PC-3 (cell line): ENCODE measurements at regions not wholly inside any gene's neighbourhood (a gene's known extent, or its start where the extent isn't known, plus 50 kb on each side); places are given as distances from the start of the nearest gene placed in this dataset.

ENCODE experiments used
- ATAC-seq: fragments of 200-7000 bp; cut with Tn5 transposase; 2 replicates; pipeline ENCODE4 v1.9.1; 2020; ENCODE audit warnings: mild to moderate bottlenecking, moderate library complexity
- BruUV-seq: library from RNA; stranded (reverse); fragments of 400-500 nt; replicated peaks from 2 replicates; lab custom pipeline; 2021; lab: Mats Ljungman, UMichigan
- CTCF ChIA-PET: fragments of 300-600 bp; sonication (Branson Sonifier 250); formaldehyde crosslinking; loops from one replicate; lab custom pipeline; 2022; ENCODE audit warnings: antibody characterized with exemption; lab: Charles Lee
- POLR2A ChIA-PET: fragments of 300-600 bp; sonication (Branson Sonifier 250); formaldehyde crosslinking; loops from one replicate; lab custom pipeline; 2022; ENCODE audit warnings: antibody characterized with exemption; ENCODE audit not compliant: unreplicated experiment; lab: Charles Lee
- DNase-seq: peaks from one replicate; pipeline ENCODE4 v3.0.0-alpha.2; 2015
- H2AFZ ChIP-seq: fragments of 300-600 bp; sonication (generic); 2 replicates; pipeline ENCODE4 v1.6.0; 2016; ENCODE audit warnings: antibody characterized with exemption, low read length
- H3F3A ChIP-seq: fragments of 300-600 bp; sonication (generic); one replicate; pipeline ENCODE4 v1.6.0; 2017; ENCODE audit warnings: antibody characterized with exemption, low read length, control low read depth, mild to moderate bottlenecking; ENCODE audit not compliant: unreplicated experiment
- H3K27ac ChIP-seq: fragments of 300-600 bp; sonication (generic); 2 replicates; pipeline ENCODE4 v1.5.1; 2016; ENCODE audit warnings: mild to moderate bottlenecking, low read length
- H3K27me3 ChIP-seq: fragments of 300-600 bp; sonication (generic); 2 replicates; pipeline ENCODE4 v1.6.1; 2016; ENCODE audit warnings: low read length, mixed read lengths
- H3K36me3 ChIP-seq: fragments of 300-600 bp; sonication (generic); 2 replicates; pipeline ENCODE4 v1.6.1; 2016; ENCODE audit warnings: low read depth, mixed run types, low read length, mixed read lengths
- H3K4me1 ChIP-seq: fragments of 300-600 bp; sonication (generic); 2 replicates; pipeline ENCODE4 v1.5.1; 2016; ENCODE audit warnings: low read length; ENCODE audit not compliant: insufficient read depth
- H3K4me2 ChIP-seq: fragments of 300-600 bp; sonication (generic); 2 replicates; pipeline ENCODE4 v1.6.0; 2016; ENCODE audit warnings: low read length
- H3K4me3 ChIP-seq: fragments of 300-600 bp; sonication (generic); 2 replicates; pipeline ENCODE4 v1.5.1; 2016; ENCODE audit warnings: mild to moderate bottlenecking, low read length, mixed read lengths
- H3K79me2 ChIP-seq: fragments of 300-600 bp; sonication (generic); 2 replicates; pipeline ENCODE4 v1.6.1; 2017; ENCODE audit warnings: low read length, mixed read lengths
- H3K9ac ChIP-seq: fragments of 300-600 bp; sonication (generic); 2 replicates; pipeline ENCODE4 v1.6.0; 2016; ENCODE audit warnings: mild to moderate bottlenecking, low read length
- H3K9me2 ChIP-seq: fragments of 300-600 bp; sonication (generic); replicated peaks from 2 replicates; pipeline ENCODE4 v1.6.1; 2016; ENCODE audit warnings: mixed run types, low read length, mixed read lengths
- H3K9me3 ChIP-seq: fragments of 300-600 bp; sonication (generic); 2 replicates; pipeline ENCODE4 v1.6.1; 2016; ENCODE audit warnings: low read length, mixed read lengths
- H4K20me1 ChIP-seq: fragments of 300-600 bp; sonication (generic); 2 replicates; pipeline ENCODE4 v1.6.1; 2016; ENCODE audit warnings: low read length, mixed read lengths
- EZH2 ChIP-seq: fragments of 300-600 bp; sonication (generic); IDR thresholded peaks from one replicate; pipeline ENCODE4 v1.6.1; 2017; ENCODE audit warnings: antibody characterized with exemption, mild to moderate bottlenecking, low read length; ENCODE audit not compliant: unreplicated experiment
- EZH2phosphoT487 ChIP-seq: fragments of 300-600 bp; sonication (generic); IDR thresholded peaks from 2 replicates; pipeline ENCODE4 v1.6.1; 2018; ENCODE audit warnings: mild to moderate bottlenecking, antibody characterized with exemption, low read length, borderline replicate concordance
- intact Hi-C: fragments of 100-400 bp; cut with micrococcal nuclease; formaldehyde crosslinking; loops from 2 replicates; pipeline ENCODE4 v1.9.0; 2023
- TF ChIP-seq, protein P1 (sequence below): fragments of 300-600 bp; sonication (generic); conservative IDR thresholded peaks from 2 replicates; pipeline ENCODE4 v1.5.1; 2017; ENCODE audit warnings: antibody characterized with exemption, low read depth, mild to moderate bottlenecking, low read length

DNA sequence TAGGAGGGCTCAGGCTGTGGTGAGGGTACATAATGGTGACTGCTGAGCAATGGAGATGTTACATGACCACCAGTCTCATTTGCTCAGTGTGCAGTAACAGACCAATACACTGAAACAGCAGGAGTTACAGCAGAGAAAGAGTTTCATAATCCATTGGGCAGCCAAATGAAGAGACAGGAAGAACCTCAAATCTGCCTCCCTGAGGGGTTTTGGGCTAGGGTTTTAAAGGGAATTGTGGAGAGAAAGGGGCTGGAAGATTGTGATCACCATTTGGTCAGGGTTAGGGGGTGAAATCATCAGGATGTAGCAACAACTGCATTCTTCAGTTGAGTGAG, 838.3 kb downstream of the GRID1 start:
- intact Hi-C loops: no loop called here

DNA sequence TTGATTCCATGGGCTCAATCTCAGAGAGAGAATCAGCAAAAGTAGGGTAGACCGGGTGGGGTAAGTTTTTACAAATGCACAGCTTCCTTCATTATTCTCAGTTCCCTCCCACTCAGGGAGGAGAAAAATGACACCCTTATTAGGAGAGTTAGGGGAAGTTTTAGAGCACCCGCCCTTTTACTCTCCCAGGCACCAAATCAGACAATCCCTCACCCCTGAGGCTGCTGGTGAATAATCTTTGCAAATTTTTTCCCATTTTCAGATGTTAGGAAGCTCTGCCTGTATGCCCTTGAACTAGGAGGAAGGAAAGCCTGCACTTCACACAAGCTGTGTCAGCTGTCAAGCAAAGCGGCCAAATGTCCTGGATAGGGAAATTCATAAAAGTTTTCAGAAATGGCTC, 834.9 kb downstream of the GRID1 start:
- Histone ChIP-seq H3K4me1 (no peaks in the 10 kb centered on the region), H4K20me1 (no peaks in the 10 kb centered on the region), H3K27ac (no peak overlapping the region), H3K9me2 (no peaks in the 10 kb centered on the region), H3K9ac (no peak overlapping the region), H3K4me2 (no peak overlapping the region), H3K9me3 (no peaks in the 10 kb centered on the region), H2AFZ (no peak overlapping the region), H3K36me3 (no peaks in the 10 kb centered on the region), H3K79me2 (no peaks in the 10 kb centered on the region), H3K27me3 (no peaks in the 10 kb centered on the region), H3K4me3 (no peak overlapping the region), H3F3A (no peaks in the 10 kb centered on the region)
- ChIA-PET CTCF (no interaction called here), POLR2A (no interaction called here)
- ATAC-seq (no peak), DNase-seq (no peak)
- TF ChIP-seq EZH2phosphoT487 (no peak), EZH2 (no peak)
- BruUV-seq: no TSS peak
- intact Hi-C loops: no loop called here

More for the DNA sequence above, 838.3 kb downstream of the GRID1 start:
- Histone ChIP-seq H3K4me2 (no peak overlapping the region), H3K27me3 (no peaks in the 10 kb centered on the region), H4K20me1 (no peaks in the 10 kb centered on the region), H3K4me3 (no peak overlapping the region), H3K9me2 (no peaks in the 10 kb centered on the region), H3K9ac (no peak overlapping the region), H3K9me3 (no peaks in the 10 kb centered on the region), H3K79me2 (no peaks in the 10 kb centered on the region), H3K27ac (no peak overlapping the region), H3K4me1 (no peaks in the 10 kb centered on the region), H3K36me3 (no peaks in the 10 kb centered on the region), H3F3A (no peaks in the 10 kb centered on the region), H2AFZ (no peak overlapping the region)
- no peak for TF ChIP-seq EZH2
- no peak for TF ChIP-seq EZH2phosphoT487
- TF ChIP-seq, protein P1, sequence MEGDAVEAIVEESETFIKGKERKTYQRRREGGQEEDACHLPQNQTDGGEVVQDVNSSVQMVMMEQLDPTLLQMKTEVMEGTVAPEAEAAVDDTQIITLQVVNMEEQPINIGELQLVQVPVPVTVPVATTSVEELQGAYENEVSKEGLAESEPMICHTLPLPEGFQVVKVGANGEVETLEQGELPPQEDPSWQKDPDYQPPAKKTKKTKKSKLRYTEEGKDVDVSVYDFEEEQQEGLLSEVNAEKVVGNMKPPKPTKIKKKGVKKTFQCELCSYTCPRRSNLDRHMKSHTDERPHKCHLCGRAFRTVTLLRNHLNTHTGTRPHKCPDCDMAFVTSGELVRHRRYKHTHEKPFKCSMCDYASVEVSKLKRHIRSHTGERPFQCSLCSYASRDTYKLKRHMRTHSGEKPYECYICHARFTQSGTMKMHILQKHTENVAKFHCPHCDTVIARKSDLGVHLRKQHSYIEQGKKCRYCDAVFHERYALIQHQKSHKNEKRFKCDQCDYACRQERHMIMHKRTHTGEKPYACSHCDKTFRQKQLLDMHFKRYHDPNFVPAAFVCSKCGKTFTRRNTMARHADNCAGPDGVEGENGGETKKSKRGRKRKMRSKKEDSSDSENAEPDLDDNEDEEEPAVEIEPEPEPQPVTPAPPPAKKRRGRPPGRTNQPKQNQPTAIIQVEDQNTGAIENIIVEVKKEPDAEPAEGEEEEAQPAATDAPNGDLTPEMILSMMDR: no peak
- no TSS peak for BruUV-seq
- ChIA-PET CTCF (no interaction called here), POLR2A (no interaction called here)
- DNase-seq: no peak
- ATAC-seq: no peak

DNA sequence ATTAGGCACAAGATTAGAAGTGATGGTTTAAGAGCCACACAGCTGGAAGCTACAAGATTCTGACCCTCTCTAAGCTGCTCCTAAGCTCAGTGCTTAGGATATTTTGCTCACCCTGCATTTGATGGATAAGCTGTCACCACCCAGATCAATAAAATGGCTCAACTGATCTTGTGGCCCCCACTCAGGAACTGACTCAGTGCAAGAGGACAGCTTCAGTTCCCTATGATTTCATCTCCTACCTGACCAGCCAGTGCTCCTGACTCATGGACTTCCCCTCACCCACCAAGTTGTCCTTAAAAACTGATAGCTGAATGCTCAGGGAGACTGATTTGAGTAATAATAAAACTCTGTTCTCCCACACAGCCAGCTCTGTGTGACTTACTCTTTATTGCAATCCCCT, 833.8 kb downstream of the GRID1 start:
- ATAC-seq: no peak
- BruUV-seq: no TSS peak
- Histone ChIP-seq H3K9me3 (no peaks in the 10 kb centered on the region), H3K36me3 (no peaks in the 10 kb centered on the region), H4K20me1 (no peaks in the 10 kb centered on the region), H3K9ac (no peak overlapping the region), H2AFZ (no peak overlapping the region), H3K79me2 (no peaks in the 10 kb centered on the region), H3K4me3 (no peak overlapping the region), H3K4me2 (no peak overlapping the region), H3K27me3 (no peaks in the 10 kb centered on the region), H3F3A (no peaks in the 10 kb centered on the region), H3K4me1 (no peaks in the 10 kb centered on the region), H3K9me2 (no peaks in the 10 kb centered on the region), H3K27ac (no peak overlapping the region)
- ChIA-PET CTCF (no interaction called here), POLR2A (no interaction called here)
- intact Hi-C loops: no loop called here
- no peak for DNase-seq
- TF ChIP-seq EZH2: no peak
- TF ChIP-seq EZH2phosphoT487: no peak
- TF ChIP-seq, protein P1: no peak
